ENCODE measurements at regions not wholly inside any gene's neighbourhood (a gene's known extent, or its start where the extent isn't known, plus 50 kb on each side); places are given as distances from the start of the nearest gene placed in this dataset.

DNA sequence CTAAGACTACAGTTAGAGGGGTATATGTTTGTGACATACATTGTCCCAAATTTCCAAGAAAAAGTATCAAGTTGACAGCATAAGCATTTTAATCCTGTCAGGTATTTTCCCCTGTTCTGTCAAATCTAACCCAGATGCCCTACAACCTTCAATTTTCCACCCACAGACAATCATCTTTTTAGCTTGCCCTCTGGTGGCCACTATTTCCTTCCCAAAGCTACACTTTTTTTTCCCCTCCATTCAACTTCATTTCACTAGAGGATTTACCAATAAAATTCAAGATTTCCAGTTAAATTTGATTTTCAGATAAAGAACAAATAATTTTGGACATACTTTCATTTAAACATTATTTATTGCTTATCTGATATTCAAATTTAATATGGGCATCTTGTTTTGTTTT is 286.6 kb downstream of the TENT5A start:
- DNase-seq (ENCODE audit: low read depth), result peak; percentile 31
- TF ChIP-seq, protein P1, sequence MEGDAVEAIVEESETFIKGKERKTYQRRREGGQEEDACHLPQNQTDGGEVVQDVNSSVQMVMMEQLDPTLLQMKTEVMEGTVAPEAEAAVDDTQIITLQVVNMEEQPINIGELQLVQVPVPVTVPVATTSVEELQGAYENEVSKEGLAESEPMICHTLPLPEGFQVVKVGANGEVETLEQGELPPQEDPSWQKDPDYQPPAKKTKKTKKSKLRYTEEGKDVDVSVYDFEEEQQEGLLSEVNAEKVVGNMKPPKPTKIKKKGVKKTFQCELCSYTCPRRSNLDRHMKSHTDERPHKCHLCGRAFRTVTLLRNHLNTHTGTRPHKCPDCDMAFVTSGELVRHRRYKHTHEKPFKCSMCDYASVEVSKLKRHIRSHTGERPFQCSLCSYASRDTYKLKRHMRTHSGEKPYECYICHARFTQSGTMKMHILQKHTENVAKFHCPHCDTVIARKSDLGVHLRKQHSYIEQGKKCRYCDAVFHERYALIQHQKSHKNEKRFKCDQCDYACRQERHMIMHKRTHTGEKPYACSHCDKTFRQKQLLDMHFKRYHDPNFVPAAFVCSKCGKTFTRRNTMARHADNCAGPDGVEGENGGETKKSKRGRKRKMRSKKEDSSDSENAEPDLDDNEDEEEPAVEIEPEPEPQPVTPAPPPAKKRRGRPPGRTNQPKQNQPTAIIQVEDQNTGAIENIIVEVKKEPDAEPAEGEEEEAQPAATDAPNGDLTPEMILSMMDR (IDR thresholded peaks at IDR 0.05; ENCODE audit: low read depth, low read length), result peak; percentile 52
- no peak for TF ChIP-seq MYC (IDR thresholded peaks at IDR 0.05; ENCODE audit: low read depth, low read length)
- TF ChIP-seq, protein P2, sequence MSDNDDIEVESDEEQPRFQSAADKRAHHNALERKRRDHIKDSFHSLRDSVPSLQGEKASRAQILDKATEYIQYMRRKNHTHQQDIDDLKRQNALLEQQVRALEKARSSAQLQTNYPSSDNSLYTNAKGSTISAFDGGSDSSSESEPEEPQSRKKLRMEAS (IDR thresholded peaks at IDR 0.05; ENCODE audit: low read depth, low read length), result no peak
- H3K4me3 ChIP-seq (ENCODE audit: low read depth, low read length), result no peak overlapping the region

DNA sequence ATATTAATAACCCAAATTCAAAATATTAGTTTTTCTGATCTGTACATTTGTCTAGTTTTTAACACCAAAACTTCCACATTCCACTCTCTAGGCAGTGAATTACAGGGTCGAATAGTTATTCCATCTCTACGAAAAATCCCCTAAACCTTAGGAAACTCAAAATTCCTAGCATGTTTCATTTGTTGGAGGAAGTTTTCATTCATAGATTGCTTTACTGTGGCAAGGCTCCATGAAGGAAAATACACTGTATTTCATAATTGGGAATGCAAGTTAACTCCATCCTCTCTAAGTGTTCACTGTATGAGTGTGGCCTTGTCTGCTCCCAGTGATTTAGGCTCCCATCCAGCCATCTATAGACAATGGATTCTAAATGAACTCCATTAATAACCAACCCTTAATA is 296.1 kb downstream of the TENT5A start:
- no peak for DNase-seq (ENCODE audit: low read depth)
- TF ChIP-seq, protein P2 (IDR thresholded peaks at IDR 0.05; ENCODE audit: low read depth, low read length), result no peak
- TF ChIP-seq, protein P1 (IDR thresholded peaks at IDR 0.05; ENCODE audit: low read depth, low read length), result no peak
- TF ChIP-seq MYC (IDR thresholded peaks at IDR 0.05; ENCODE audit: low read depth, low read length) (no peak), POLR2A (IDR thresholded peaks at IDR 0.05; ENCODE audit: extremely low read depth, insufficient read length) (no peak)

DNA sequence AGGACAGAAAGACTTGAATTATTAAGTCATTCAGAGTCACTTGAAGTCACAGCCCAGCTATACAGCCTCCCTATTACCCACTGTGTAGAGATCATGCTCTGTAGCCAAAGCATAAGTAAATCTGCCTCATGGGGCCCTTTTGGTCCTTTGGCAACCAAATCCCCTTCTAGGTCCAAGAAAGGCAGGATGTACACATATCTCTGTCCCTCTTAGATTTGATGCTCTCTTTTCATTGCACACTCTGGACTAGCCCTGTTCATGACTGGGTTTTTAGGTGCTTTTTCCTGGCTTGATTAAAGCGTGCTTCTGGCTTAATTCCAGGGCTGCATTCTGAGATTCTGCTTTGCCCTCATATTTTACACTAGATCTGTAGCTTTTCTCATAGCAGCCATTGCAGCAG is 296.8 kb downstream of the TENT5A start:
- no peak for DNase-seq (ENCODE audit: low read depth)
- H3K4me3 ChIP-seq (ENCODE audit: low read depth, low read length), result no peak overlapping the region
- no peak for TF ChIP-seq POLR2A (IDR thresholded peaks at IDR 0.05; ENCODE audit: extremely low read depth, insufficient read length)
- TF ChIP-seq, protein P2 (IDR thresholded peaks at IDR 0.05; ENCODE audit: low read depth, low read length), result no peak
- TF ChIP-seq, protein P1 (IDR thresholded peaks at IDR 0.05; ENCODE audit: low read depth, low read length), result no peak
- TF ChIP-seq MYC (IDR thresholded peaks at IDR 0.05; ENCODE audit: low read depth, low read length), result no peak

More for the DNA sequence above, 296.1 kb downstream of the TENT5A start:
- H3K4me3 ChIP-seq (ENCODE audit: low read depth, low read length), result no peak overlapping the region

DNA sequence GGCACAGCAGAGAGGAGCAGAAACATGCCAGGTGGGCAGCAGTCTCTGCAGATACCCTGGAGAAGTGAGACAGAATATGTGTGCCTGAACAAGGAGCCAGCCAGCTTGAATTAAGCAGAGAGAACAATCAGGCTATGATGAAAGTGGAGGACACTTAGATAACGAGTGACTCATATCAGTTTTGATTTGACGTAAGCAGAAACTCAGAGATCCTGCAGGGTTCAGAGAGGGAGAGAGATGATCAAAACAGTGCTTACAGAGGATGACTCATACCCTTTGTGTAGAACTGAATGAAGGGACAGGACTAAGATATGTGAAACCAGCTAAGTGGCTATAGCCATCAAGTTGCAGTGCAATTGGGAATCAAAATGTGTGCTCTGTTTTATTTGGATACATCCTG is 300.7 kb downstream of the TENT5A start:
- TF ChIP-seq, protein P2 (IDR thresholded peaks at IDR 0.05; ENCODE audit: low read depth, low read length), result no peak
- no peak for TF ChIP-seq POLR2A (IDR thresholded peaks at IDR 0.05; ENCODE audit: extremely low read depth, insufficient read length)
- TF ChIP-seq MYC (IDR thresholded peaks at IDR 0.05; ENCODE audit: low read depth, low read length), result no peak
- TF ChIP-seq, protein P1 (IDR thresholded peaks at IDR 0.05; ENCODE audit: low read depth, low read length), result no peak
- no peak overlapping the region for H3K4me3 ChIP-seq (ENCODE audit: low read depth, low read length)
- peak; percentile 67 for DNase-seq (ENCODE audit: low read depth)

DNA sequence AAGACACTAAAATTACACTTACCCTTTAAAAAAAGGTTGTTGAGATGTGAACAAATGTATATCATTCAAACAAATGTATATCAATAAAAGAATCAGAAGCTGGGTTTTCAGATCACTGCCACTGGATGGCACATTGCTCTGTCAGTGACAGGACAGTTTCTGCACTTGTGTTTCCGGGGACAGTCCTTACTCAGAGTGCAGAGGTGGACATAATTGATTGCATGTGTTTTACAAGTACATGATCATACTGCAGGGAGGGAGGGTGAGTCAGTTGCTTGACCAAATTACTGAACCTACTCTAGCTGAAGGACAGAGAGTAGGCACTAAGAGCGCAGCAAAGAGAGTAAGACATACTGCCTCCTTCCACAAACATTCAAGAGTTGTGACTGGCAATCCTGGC is 302.3 kb downstream of the TENT5A start:
- peak; percentile 19 for DNase-seq (ENCODE audit: low read depth)
- TF ChIP-seq, protein P1 (IDR thresholded peaks at IDR 0.05; ENCODE audit: low read depth, low read length), result no peak
- TF ChIP-seq, protein P2 (IDR thresholded peaks at IDR 0.05; ENCODE audit: low read depth, low read length), result no peak
- TF ChIP-seq MYC (IDR thresholded peaks at IDR 0.05; ENCODE audit: low read depth, low read length), result no peak
- TF ChIP-seq POLR2A (IDR thresholded peaks at IDR 0.05; ENCODE audit: extremely low read depth, insufficient read length), result no peak
- no peak overlapping the region for H3K4me3 ChIP-seq (ENCODE audit: low read depth, low read length)

DNA sequence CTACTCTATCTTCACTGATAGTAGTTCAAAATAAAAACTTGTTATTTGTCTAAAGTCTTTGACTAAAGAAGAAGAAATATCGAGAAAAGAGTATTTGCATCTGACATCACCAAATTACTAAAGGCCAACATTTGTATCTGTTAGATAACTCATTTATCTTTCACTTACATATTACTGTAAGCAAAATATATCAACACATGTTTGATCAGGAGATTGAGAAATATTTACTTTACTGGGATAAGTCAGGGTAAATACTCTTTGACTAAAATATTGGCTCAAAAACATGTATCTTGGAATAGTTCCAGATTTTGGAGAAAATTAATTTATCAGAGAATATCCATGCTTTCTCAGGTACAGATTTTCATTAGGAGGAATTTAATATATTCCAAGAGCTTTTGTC is 306.0 kb downstream of the TENT5A start:
- H3K4me3 ChIP-seq (ENCODE audit: low read depth, low read length), result no peak overlapping the region
- no peak for DNase-seq (ENCODE audit: low read depth)
- no peak for TF ChIP-seq MYC (IDR thresholded peaks at IDR 0.05; ENCODE audit: low read depth, low read length)
- TF ChIP-seq, protein P1 (IDR thresholded peaks at IDR 0.05; ENCODE audit: low read depth, low read length), result no peak
- no peak for TF ChIP-seq POLR2A (IDR thresholded peaks at IDR 0.05; ENCODE audit: extremely low read depth, insufficient read length)
- TF ChIP-seq, protein P2 (IDR thresholded peaks at IDR 0.05; ENCODE audit: low read depth, low read length), result no peak

Data from NB4 (cell line).